CD4-positive, CD25-positive, alpha-beta regulatory T cell (primary cell): ENCODE measurements at regions not wholly inside any gene's neighbourhood (a gene's known extent, or its start where the extent isn't known, plus 50 kb on each side); places are given as distances from the start of the nearest gene placed in this dataset.
"Not testable (repeated sequence)": the region's sequence is repeated elsewhere in the genome, so short reads cannot be mapped to it uniquely, and the experiment has no call there.

Source experiments
- ATAC-seq, 2 donors: fragments of 150-1000 bp; cut with Tn5 transposase; one replicate each; pipeline ENCODE4 v1.10.0; 2021; ENCODE audit warnings: low read depth in 2 of 2, moderate number of reproducible peaks in 2 of 2, moderate library complexity in 1 of 2
- DNase-seq, 3 donors: peaks; one replicate each; pipeline versions ENCODE4 v3.0.0 to v3.0.0-alpha.2; 2012 to 2022; ENCODE audit warnings: mixed read lengths in 1 of 3
- H3K27ac ChIP-seq: one replicate; pipeline ENCODE4 v1.7.0; 2013; ENCODE audit warnings: mild to moderate bottlenecking, low read length; ENCODE audit not compliant: insufficient read depth, poor library complexity, severe bottlenecking
- H3K27me3 ChIP-seq: one replicate; pipeline ENCODE4 v1.7.0; 2013; ENCODE audit warnings: low read length; ENCODE audit not compliant: control insufficient read depth, insufficient read depth
- H3K36me3 ChIP-seq: one replicate; pipeline ENCODE4 v1.7.0; 2013; ENCODE audit warnings: mild to moderate bottlenecking, low read length, moderate library complexity; ENCODE audit not compliant: control insufficient read depth, insufficient read depth
- H3K4me1 ChIP-seq: 2 replicates; pipeline ENCODE4 v1.7.0; 2013; ENCODE audit warnings: mild to moderate bottlenecking, low read length; ENCODE audit not compliant: insufficient read depth, control insufficient read depth, poor library complexity, severe bottlenecking
- H3K4me3 ChIP-seq: one replicate; pipeline ENCODE4 v1.7.0; 2013; ENCODE audit warnings: low read depth, mild to moderate bottlenecking, low read length, moderate library complexity
- H3K9me3 ChIP-seq, 2 experiments: 1 replicate in 1 of 2; 2 replicates in 1 of 2; pipeline ENCODE4 v1.7.0; 2013; ENCODE audit warnings: low read length in 2 of 2, mild to moderate bottlenecking in 1 of 2, moderate library complexity in 1 of 2; ENCODE audit not compliant: control insufficient read depth in 2 of 2
- H3K27ac Mint-ChIP-seq, 3 donors: one replicate each; pipeline ENCODE4 v1.8.0; 2020 to 2022; ENCODE audit warnings: mild to moderate bottlenecking in 3 of 3, mixed read lengths in 3 of 3, moderate library complexity in 2 of 3
- H3K27me3 Mint-ChIP-seq: one replicate; pipeline ENCODE4 v1.8.0; 2022; ENCODE audit warnings: mild to moderate bottlenecking, mixed read lengths
- H3K36me3 Mint-ChIP-seq: one replicate; pipeline ENCODE4 v1.8.0; 2020; ENCODE audit warnings: mixed read lengths
- H3K4me1 Mint-ChIP-seq, 4 donors: one replicate each; pipeline ENCODE4 v1.8.0; 2020 to 2022; ENCODE audit warnings: mixed read lengths in 4 of 4, mild to moderate bottlenecking in 1 of 4
- H3K4me3 Mint-ChIP-seq, 4 donors: one replicate each; pipeline ENCODE4 v1.8.0; 2020 to 2022; ENCODE audit warnings: mild to moderate bottlenecking in 4 of 4, mixed read lengths in 4 of 4, moderate library complexity in 3 of 4
- H3K9me3 Mint-ChIP-seq, 7 donors: one replicate each; pipeline ENCODE4 v1.8.0; 2020 to 2022; ENCODE audit warnings: mixed read lengths in 7 of 7, mild to moderate bottlenecking in 3 of 7, moderate library complexity in 2 of 7

DNA sequence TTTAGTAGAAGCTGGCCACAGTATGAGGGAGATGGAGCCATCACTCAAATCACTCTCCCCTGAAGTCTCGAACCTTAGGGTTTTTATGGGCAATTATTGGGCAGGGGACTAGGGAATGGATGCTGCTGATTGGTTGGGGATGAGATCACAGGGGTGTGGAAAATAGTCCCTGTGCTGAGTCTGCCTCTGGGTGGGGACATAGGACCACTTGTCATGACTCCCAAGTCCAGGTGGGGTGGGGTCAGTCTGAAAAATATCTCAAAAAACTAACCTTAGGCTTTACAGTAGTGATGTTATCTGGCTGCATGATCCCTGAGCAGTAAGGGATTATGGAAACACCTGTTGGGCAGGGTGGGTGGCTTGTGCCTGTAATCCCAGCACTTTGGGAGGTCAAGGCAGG, 98.6 kb downstream of the XRCC2 start:
- DNase-seq (no peak), ATAC-seq (no peak)
- Mint-ChIP-seq H3K4me3 (no peak overlapping the region), H3K36me3 (no peaks in the 10 kb centered on the region), H3K27me3 (no peaks in the 10 kb centered on the region), H3K9me3 (no peaks in the 10 kb centered on the region), H3K27ac (no peak overlapping the region), H3K4me1 (no peaks in the 10 kb centered on the region)
- Histone ChIP-seq H3K4me3 (no peak overlapping the region), H3K4me1 (no peaks in the 10 kb centered on the region), H3K27me3 (no peaks in the 10 kb centered on the region), H3K9me3 (no peaks in the 10 kb centered on the region), H3K27ac (no peak overlapping the region), H3K36me3 (no peaks in the 10 kb centered on the region)

DNA sequence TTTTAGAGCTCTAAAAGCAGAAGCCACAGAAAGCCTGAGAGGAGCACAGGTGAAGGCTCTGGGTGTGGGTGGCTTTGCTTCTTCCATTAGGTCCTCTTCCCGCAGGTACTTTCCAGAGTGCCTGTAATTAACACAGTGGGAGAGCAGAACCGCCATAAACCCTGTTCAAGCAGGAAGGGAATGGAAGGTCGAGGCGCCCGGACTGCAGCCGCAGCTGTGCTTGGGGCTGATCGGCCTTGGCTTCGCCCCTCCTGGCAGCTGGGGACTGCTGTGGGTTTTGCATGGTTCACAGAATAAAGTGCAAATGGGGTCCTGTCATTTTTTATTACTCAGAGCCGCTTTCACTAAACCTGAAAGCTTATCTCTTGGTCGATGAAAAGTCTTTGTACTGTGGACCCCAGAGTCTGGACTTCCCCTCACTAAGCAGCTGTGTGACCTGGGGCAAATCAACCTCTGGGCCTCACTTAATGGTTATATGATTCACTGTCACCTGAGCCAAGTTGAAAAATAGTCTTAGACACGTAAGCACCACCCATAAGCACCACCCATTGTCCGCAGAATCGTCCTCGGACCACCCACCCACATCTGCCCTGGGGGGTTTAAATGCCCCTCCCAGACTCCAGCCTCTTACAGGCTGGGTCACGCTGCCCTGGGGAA, 100.9 kb downstream of the XRCC2 start:
- no peak overlapping the region for H3K4me3 ChIP-seq
- Mint-ChIP-seq H3K36me3 (no peaks in the 10 kb centered on the region), H3K27ac (no peak overlapping the region), H3K27me3 (no peaks in the 10 kb centered on the region), H3K9me3 (no peaks in the 10 kb centered on the region), H3K4me1 (no peaks in the 10 kb centered on the region), H3K4me3 (no peak overlapping the region)
- H3K36me3 ChIP-seq, result no peaks in the 10 kb centered on the region
- H3K27ac ChIP-seq, result no peak overlapping the region
- DNase-seq, result no peak
- no peaks in the 10 kb centered on the region for H3K9me3 ChIP-seq
- H3K27me3 ChIP-seq, result no peaks in the 10 kb centered on the region
- no peaks in the 10 kb centered on the region for H3K4me1 ChIP-seq
- ATAC-seq, result no peak

DNA sequence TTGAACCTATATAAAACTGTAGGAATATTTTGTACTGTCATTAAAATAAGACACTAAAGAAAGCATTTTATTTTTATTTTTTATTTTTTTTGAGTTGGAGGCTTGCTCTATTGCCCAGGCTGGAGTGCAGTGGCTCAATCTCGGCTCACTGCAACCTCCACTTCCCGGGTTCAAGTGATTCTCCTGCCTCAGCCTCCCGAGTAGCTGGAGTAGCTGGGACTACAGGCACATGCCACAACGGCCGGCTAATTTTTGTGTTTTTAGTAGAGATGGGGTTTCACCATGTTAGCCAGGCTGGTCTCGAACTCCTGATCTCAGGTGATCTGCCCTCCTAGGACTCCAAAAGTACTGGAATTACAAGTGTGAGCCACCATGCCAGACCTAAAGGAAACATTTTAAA, 102.8 kb downstream of the XRCC2 start:
- H3K27ac ChIP-seq, H3K9me3 Mint-ChIP-seq, H3K4me1 ChIP-seq, H3K36me3 ChIP-seq, H3K4me3 ChIP-seq, H3K27me3 Mint-ChIP-seq, H3K27me3 ChIP-seq, H3K4me3 Mint-ChIP-seq, H3K9me3 ChIP-seq, H3K27ac Mint-ChIP-seq, H3K4me1 Mint-ChIP-seq, H3K36me3 Mint-ChIP-seq, ATAC-seq, DNase-seq: not testable (repeated sequence)

DNA sequence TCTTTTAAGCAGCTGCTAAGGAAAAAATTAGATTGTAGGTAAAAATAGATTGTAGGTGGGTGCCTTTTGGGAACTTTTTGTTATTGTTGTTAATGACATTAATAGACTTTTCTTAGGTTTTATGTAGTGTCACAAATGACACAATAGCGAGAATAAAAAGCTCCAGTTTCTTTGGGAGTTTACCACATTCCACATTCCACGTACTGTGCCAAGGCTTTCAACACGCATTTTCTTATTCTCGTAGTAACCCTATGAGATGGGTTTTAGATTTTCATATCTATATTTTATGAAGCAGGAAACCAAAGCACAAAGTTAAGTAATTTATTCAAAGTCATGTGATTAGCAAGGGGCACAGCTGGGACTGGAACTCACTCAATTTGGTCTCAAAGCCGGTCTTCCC, 103.8 kb downstream of the XRCC2 start:
- Mint-ChIP-seq H3K27me3 (peaks cover 9% of the 10 kb centered on the region), H3K36me3 (no peaks in the 10 kb centered on the region), H3K4me1 (no peaks in the 10 kb centered on the region), H3K9me3 (no peaks in the 10 kb centered on the region), H3K27ac (no peak overlapping the region), H3K4me3 (no peak overlapping the region)
- H3K27me3 ChIP-seq, result no peaks in the 10 kb centered on the region
- no peak for DNase-seq
- no peak for ATAC-seq
- H3K4me1 ChIP-seq, result no peaks in the 10 kb centered on the region
- no peaks in the 10 kb centered on the region for H3K36me3 ChIP-seq
- no peaks in the 10 kb centered on the region for H3K9me3 ChIP-seq
- no peak overlapping the region for H3K4me3 ChIP-seq
- no peak overlapping the region for H3K27ac ChIP-seq

DNA sequence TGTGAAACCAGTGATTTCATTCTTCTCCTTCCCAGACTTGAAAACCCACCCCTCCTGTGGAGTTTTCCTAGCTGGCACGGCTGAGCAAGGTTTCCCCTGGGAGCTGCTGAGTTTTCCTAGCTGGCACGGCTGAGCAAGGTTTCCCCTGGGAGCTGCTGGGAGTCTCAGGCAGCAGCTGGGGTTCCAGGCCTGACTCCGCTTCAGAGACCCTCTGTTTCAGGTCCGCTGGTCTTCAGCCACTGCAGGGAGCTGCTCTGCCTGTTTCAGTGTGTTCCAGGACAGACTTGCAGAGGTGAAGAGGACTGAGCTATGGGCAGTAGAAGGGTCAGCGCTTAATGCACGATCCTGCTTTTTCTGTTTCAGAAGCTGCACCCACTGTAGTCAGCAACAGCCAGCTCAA, 104.9 kb downstream of the XRCC2 start:
- Mint-ChIP-seq H3K9me3 (peaks cover 0 to under 1% (median 0%) of the 10 kb centered on the region in 7 donors), H3K4me3 (no peak overlapping the region), H3K27ac (no peak overlapping the region), H3K4me1 (no peaks in the 10 kb centered on the region), H3K36me3 (no peaks in the 10 kb centered on the region), H3K27me3 (peaks cover 9% of the 10 kb centered on the region)
- H3K36me3 ChIP-seq, result no peaks in the 10 kb centered on the region
- DNase-seq, result no peak
- no peak overlapping the region for H3K27ac ChIP-seq
- H3K4me3 ChIP-seq, result no peak overlapping the region
- no peaks in the 10 kb centered on the region for H3K9me3 ChIP-seq
- H3K4me1 ChIP-seq, result no peaks in the 10 kb centered on the region
- no peaks in the 10 kb centered on the region for H3K27me3 ChIP-seq
- ATAC-seq, result no peak

DNA sequence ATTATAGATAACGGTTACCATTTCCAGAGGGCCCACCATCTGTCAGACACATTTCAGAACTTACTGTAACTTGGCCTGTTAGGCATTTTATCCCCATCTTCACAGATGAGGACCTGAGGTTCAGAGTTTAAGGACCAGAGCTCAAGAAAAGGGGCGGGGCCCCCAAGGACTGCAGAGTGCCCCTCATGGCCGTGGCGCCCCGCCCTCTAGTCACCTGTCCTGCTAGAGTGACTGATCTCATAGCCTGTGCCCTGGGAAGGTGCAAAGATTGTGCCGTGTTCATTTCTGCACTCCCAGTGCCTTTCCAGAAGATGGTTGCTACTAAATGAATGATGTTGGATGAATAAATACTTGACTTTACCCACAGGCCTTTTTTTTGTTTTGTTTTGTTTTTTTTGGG, 107.0 kb downstream of the XRCC2 start:
- peaks cover 0 to 2% (median 0%) of the 10 kb centered on the region in 7 donors for H3K9me3 Mint-ChIP-seq
- H3K4me3 ChIP-seq, result no peak overlapping the region
- H3K27me3 Mint-ChIP-seq, result peaks cover 15% of the 10 kb centered on the region
- no peaks in the 10 kb centered on the region for H3K36me3 Mint-ChIP-seq
- no peak overlapping the region for H3K4me3 Mint-ChIP-seq
- H3K27me3 ChIP-seq, result no peaks in the 10 kb centered on the region
- H3K27ac Mint-ChIP-seq, result no peak overlapping the region
- H3K4me1 ChIP-seq, result no peaks in the 10 kb centered on the region
- ATAC-seq, result no peak
- DNase-seq, result no peak
- H3K36me3 ChIP-seq, result no peaks in the 10 kb centered on the region
- no peaks in the 10 kb centered on the region for H3K9me3 ChIP-seq
- no peak overlapping the region for H3K27ac ChIP-seq
- H3K4me1 Mint-ChIP-seq, result peaks cover 0 to 12% (median 0%) of the 10 kb centered on the region in 4 donors

DNA sequence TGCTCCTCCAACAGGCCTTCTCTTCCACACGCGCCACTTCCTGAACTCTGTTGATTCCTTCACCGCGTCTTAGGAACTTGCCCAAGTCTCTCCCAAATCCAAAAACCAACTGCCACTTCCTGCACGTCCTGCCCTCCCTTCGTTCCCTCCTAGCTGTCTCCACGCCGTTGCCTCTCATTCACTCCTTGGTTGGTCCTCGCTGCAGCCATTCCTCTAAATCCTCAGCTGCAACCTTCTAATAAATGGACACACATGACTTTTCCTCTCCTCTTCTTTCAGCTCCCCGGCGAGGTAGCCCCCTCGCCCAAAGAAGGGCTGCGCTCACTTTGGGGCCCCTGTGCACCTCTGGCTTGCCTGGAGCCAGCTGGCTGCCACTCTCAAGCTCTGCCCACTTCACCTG, 110.2 kb downstream of the XRCC2 start:
- no peaks in the 10 kb centered on the region for H3K36me3 Mint-ChIP-seq
- peaks cover 0 to 12% (median 0%) of the 10 kb centered on the region in 4 donors for H3K4me1 Mint-ChIP-seq
- H3K27ac ChIP-seq, result no peak overlapping the region
- no peaks in the 10 kb centered on the region for H3K27me3 ChIP-seq
- H3K9me3 Mint-ChIP-seq, result peaks cover 0 to 2% (median 0%) of the 10 kb centered on the region in 7 donors
- no peak overlapping the region for H3K4me3 ChIP-seq
- H3K9me3 ChIP-seq, result no peaks in the 10 kb centered on the region
- peak overlapping the region in 1 of 3 donors; percentile 84 for H3K27ac Mint-ChIP-seq
- no peaks in the 10 kb centered on the region for H3K4me1 ChIP-seq
- H3K36me3 ChIP-seq, result no peaks in the 10 kb centered on the region
- H3K4me3 Mint-ChIP-seq, result peak overlapping the region in 1 of 4 donors; percentile 73
- ATAC-seq (no peak), DNase-seq (no peak)
- peaks cover 20% of the 10 kb centered on the region for H3K27me3 Mint-ChIP-seq

DNA sequence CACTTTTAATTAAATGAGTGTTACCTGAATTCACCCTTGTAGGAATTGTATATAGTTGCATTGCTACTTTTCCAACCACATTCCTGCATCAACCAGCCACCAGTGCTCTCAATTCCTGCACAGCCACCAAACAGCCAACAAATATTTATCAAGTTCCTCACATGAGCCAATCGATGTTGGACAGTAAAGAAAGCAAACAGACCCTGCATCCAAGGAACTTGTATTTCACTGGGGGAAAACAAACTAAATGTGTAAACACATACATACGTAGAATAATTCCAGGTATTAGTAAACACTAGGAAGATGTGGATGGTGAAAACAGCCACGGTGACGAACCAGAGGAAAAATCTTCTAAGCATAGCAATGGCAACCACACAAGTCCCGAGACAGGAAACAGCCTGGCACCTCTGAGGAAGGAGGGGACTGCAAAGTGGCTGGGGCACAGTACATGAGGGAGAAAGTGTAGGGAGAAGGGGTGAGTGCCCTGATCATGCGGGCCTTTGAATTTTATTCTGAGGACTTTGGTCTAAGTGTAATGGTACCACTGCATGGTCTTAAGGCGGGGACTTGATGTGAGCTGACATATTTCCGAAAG, 111.2 kb downstream of the XRCC2 start:
- Mint-ChIP-seq H3K27me3 (peaks cover 20% of the 10 kb centered on the region), H3K4me3 (no peak overlapping the region), H3K27ac (peak overlapping the region in 1 of 3 donors; percentile 28), H3K4me1 (peaks cover 0 to 12% (median 0%) of the 10 kb centered on the region in 4 donors), H3K9me3 (peaks cover 0 to 2% (median 0%) of the 10 kb centered on the region in 7 donors), H3K36me3 (no peaks in the 10 kb centered on the region)
- no peak overlapping the region for H3K4me3 ChIP-seq
- no peaks in the 10 kb centered on the region for H3K27me3 ChIP-seq
- no peaks in the 10 kb centered on the region for H3K36me3 ChIP-seq
- H3K27ac ChIP-seq, result no peak overlapping the region
- H3K4me1 ChIP-seq, result no peaks in the 10 kb centered on the region
- ATAC-seq (no peak), DNase-seq (no peak)
- no peaks in the 10 kb centered on the region for H3K9me3 ChIP-seq
